Naive thymus-derived CD4-positive, alpha-beta T cell (primary cell): ENCODE measurements at regions not wholly inside any gene's neighbourhood (a gene's known extent, or its start where the extent isn't known, plus 50 kb on each side); places are given as distances from the start of the nearest gene placed in this dataset.
"Not testable (repeated sequence)": the region's sequence is repeated elsewhere in the genome, so short reads cannot be mapped to it uniquely, and the experiment has no call there.

Experiments used
- ATAC-seq: fragments of 150-1000 bp; cut with Tn5 transposase; 2 replicates; pipeline ENCODE4 v1.10.0; 2021; ENCODE audit warnings: mild to moderate bottlenecking, moderate library complexity
- CTCF ChIA-PET: fragments of 350-600 bp; sonication (Branson Sonifier 250); formaldehyde crosslinking; loops from one replicate; lab custom pipeline; 2021; ENCODE audit warnings: antibody characterized with exemption; lab: Charles Lee
- POLR2A ChIA-PET: fragments of 350-600 bp; sonication (Branson Sonifier 250); formaldehyde crosslinking; loops from one replicate; lab custom pipeline; 2021; ENCODE audit warnings: antibody characterized with exemption, inconsistent platforms; lab: Charles Lee
- DNase-seq, 9 donors: peaks; one replicate each; pipeline versions ENCODE4 v3.0.0 to v3.0.0-alpha.2; 2020 to 2022; ENCODE audit warnings: mixed read lengths in 1 of 9
- H3K27ac ChIP-seq: one replicate; pipeline ENCODE4 v1.7.0; 2013; ENCODE audit warnings: mild to moderate bottlenecking, low read depth, low read length, moderate library complexity
- H3K27me3 ChIP-seq, 2 donors: one replicate each; pipeline ENCODE4 v1.7.0; 2013; ENCODE audit warnings: low read length in 2 of 2, mild to moderate bottlenecking in 2 of 2, moderate library complexity in 2 of 2; ENCODE audit not compliant: control insufficient read depth in 2 of 2, insufficient read depth in 2 of 2
- H3K36me3 ChIP-seq, 3 experiments: 1 replicate in 2 of 3; 2 replicates in 1 of 3; pipeline ENCODE4 v1.7.0; 2013; ENCODE audit warnings: low read length in 3 of 3, mild to moderate bottlenecking in 3 of 3, moderate library complexity in 1 of 3; ENCODE audit not compliant: insufficient read depth in 3 of 3, control insufficient read depth in 2 of 3
- H3K4me1 ChIP-seq, 2 donors: one replicate each; pipeline ENCODE4 v1.7.0; 2013; ENCODE audit warnings: low read length in 2 of 2, mild to moderate bottlenecking in 2 of 2, moderate library complexity in 1 of 2; ENCODE audit not compliant: control insufficient read depth in 2 of 2, insufficient read depth in 2 of 2
- H3K4me3 ChIP-seq: 2 replicates; pipeline ENCODE4 v1.7.0; 2013; ENCODE audit warnings: mild to moderate bottlenecking, low read length
- H3K9me3 ChIP-seq, 3 experiments: 1 replicate in 2 of 3; 2 replicates in 1 of 3; pipeline ENCODE4 v1.7.0; 2013; ENCODE audit warnings: low read length in 3 of 3; ENCODE audit not compliant: control insufficient read depth in 2 of 3
- H3K27ac Mint-ChIP-seq, 9 donors: one replicate each; pipeline ENCODE4 v1.8.0; 2020 to 2022; ENCODE audit warnings: mixed read lengths in 9 of 9, mild to moderate bottlenecking in 8 of 9, moderate library complexity in 5 of 9, inconsistent platforms in 2 of 9
- H3K27me3 Mint-ChIP-seq, 5 donors: one replicate each; pipeline ENCODE4 v1.8.0; 2021 to 2022; ENCODE audit warnings: mixed read lengths in 5 of 5, mild to moderate bottlenecking in 1 of 5
- H3K36me3 Mint-ChIP-seq, 5 donors: one replicate each; pipeline ENCODE4 v1.8.0; 2020 to 2022; ENCODE audit warnings: mixed read lengths in 5 of 5, mild to moderate bottlenecking in 3 of 5, inconsistent platforms in 1 of 5
- H3K4me1 Mint-ChIP-seq, 7 donors: one replicate each; pipeline ENCODE4 v1.8.0; 2020 to 2022; ENCODE audit warnings: mixed read lengths in 7 of 7, mild to moderate bottlenecking in 3 of 7, inconsistent platforms in 1 of 7
- H3K4me3 Mint-ChIP-seq, 10 donors: one replicate each; pipeline ENCODE4 v1.8.0; 2020 to 2022; ENCODE audit warnings: mild to moderate bottlenecking in 10 of 10, mixed read lengths in 10 of 10, moderate library complexity in 6 of 10, inconsistent platforms in 2 of 10
- H3K9me3 Mint-ChIP-seq, 11 donors: one replicate each; pipeline ENCODE4 v1.8.0; 2020 to 2022; ENCODE audit warnings: mixed read lengths in 11 of 11, mild to moderate bottlenecking in 4 of 11, inconsistent platforms in 1 of 11, moderate library complexity in 1 of 11
- intact Hi-C, 2 donors: fragments of 100-400 bp; cut with micrococcal nuclease; formaldehyde crosslinking; loops; one replicate each; pipeline ENCODE4 v1.15.1; 2023

DNA sequence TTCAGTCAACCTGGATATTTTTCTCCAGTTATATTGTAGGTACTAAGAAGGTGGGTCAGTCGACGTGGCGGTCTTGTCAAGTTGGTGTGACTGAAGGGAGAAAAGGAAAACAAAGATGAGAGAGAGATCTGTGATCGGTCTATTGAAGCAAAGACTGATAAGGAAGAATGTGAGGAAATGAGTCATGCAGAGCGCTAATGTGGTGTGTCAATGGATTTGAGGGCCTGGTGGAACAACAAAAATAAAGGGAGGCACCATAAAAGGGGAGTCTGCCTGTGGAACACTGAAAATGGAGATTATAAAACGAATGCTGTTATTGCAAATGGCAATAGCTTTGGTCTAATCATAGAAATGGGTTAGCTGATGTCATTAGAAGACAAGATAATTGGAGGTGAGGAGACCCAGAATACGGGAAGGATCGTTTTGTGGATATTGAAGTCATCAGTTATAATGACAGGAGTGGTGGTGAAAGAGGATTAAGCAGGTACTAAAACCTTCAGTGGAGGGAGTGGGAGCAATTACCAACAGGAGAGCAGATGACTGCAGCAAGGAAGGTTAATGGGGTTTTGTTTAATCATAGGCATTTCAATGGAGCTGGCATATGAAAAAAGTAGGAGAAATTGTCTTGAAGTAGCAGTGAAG, 599.1 kb upstream of the FSHR start:
- no peaks in the 10 kb centered on the region for H3K4me1 Mint-ChIP-seq
- Histone ChIP-seq H3K27me3 (no peaks in the 10 kb centered on the region), H3K27ac (no peak overlapping the region), H3K36me3 (no peaks in the 10 kb centered on the region), H3K4me3 (no peak overlapping the region), H3K4me1 (no peaks in the 10 kb centered on the region), H3K9me3 (no peaks in the 10 kb centered on the region)
- no peaks in the 10 kb centered on the region for H3K27me3 Mint-ChIP-seq
- DNase-seq: no peak
- no peak overlapping the region for H3K4me3 Mint-ChIP-seq
- peaks cover 0 to 4% (median 0%) of the 10 kb centered on the region in 11 donors for H3K9me3 Mint-ChIP-seq
- ATAC-seq: no peak
- POLR2A ChIA-PET: no interaction called here
- H3K27ac Mint-ChIP-seq: no peak overlapping the region
- no peaks in the 10 kb centered on the region for H3K36me3 Mint-ChIP-seq
- CTCF ChIA-PET: no interaction called here
- intact Hi-C loops: no loop called here

DNA sequence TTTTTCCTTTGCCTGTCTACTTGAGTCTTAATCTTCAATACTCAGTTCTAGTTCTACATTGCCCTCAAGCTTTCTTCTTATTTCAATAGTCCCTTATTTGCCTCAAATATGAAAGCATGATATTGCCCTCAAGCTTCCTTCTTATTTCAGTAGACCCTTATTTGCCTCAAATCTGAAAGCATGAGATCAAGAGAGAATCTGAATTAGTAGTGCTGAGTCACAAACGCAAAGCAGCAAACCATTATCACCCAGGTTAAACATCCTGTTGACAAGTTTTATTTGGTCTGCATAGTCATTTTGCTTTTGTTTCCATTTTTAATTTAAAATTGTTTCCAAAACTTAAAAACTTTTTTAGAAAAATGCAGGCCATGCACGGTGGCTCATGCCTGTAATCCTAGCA, 583.3 kb upstream of the FSHR start:
- H3K4me1 Mint-ChIP-seq: no peaks in the 10 kb centered on the region
- no peaks in the 10 kb centered on the region for H3K4me1 ChIP-seq
- H3K9me3 Mint-ChIP-seq: peaks cover 0 to 11% (median 5%) of the 10 kb centered on the region in 11 donors
- no peak overlapping the region for H3K27ac Mint-ChIP-seq
- no peaks in the 10 kb centered on the region for H3K36me3 ChIP-seq
- no peak overlapping the region for H3K27ac ChIP-seq
- POLR2A ChIA-PET: no interaction called here
- DNase-seq (no peak), ATAC-seq (no peak)
- no peak overlapping the region for H3K4me3 Mint-ChIP-seq
- no peaks in the 10 kb centered on the region for H3K9me3 ChIP-seq
- no peak overlapping the region for H3K4me3 ChIP-seq
- H3K36me3 Mint-ChIP-seq: peaks cover 0 to 4% (median 0%) of the 10 kb centered on the region in 5 donors
- intact Hi-C loops: no loop called here
- H3K27me3 ChIP-seq: no peaks in the 10 kb centered on the region
- H3K27me3 Mint-ChIP-seq: no peaks in the 10 kb centered on the region
- CTCF ChIA-PET: no interaction called here

DNA sequence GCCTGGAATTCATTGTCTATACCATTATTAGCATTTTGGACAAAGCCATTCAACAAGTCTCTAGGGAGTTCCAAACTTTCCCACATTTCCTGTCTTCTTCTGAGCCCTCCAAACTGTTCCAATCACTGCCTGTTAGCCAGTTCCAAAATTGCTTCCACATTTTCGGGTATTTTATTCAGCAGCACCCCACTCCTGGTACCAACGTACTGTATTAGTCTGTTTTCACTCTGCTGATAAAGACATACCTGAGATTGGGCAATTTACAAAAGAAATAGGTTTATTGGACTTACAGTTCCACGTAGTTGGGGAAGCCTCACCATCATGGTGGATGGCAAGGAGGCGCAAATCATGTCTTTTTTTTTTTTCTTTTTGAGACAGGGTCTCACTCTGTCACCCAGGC, 578.6 kb upstream of the FSHR start:
- H3K4me1 ChIP-seq, H3K4me3 ChIP-seq, H3K27ac ChIP-seq, CTCF ChIA-PET, H3K9me3 ChIP-seq, H3K36me3 ChIP-seq, ATAC-seq, H3K4me1 Mint-ChIP-seq, H3K36me3 Mint-ChIP-seq, DNase-seq, H3K27me3 Mint-ChIP-seq, POLR2A ChIA-PET, H3K4me3 Mint-ChIP-seq, H3K27me3 ChIP-seq, H3K27ac Mint-ChIP-seq, intact Hi-C loops: not testable (repeated sequence)
- peaks cover 0 to 16% (median 6%) of the 10 kb centered on the region in 11 donors for H3K9me3 Mint-ChIP-seq

DNA sequence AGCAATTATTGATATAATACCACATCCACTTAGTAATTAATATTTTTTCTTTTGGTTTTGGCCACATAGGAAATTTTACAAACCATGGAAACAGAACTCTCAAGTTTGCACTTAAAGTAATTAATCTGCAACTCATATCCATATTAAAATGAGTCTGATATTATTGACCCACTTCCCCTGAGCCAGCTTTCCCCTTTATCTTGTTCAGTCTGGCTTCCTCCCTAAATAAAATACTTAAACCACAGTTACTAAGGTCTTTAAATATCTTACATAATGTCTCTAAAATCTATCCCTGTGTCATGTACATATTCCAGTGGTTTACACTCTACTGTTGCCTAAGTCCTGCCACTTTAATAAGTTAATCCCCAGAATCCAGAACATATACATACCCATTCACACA, 564.9 kb upstream of the FSHR start:
- H3K4me1 Mint-ChIP-seq: no peaks in the 10 kb centered on the region
- H3K27ac Mint-ChIP-seq: no peak overlapping the region
- no peaks in the 10 kb centered on the region for H3K36me3 Mint-ChIP-seq

DNA sequence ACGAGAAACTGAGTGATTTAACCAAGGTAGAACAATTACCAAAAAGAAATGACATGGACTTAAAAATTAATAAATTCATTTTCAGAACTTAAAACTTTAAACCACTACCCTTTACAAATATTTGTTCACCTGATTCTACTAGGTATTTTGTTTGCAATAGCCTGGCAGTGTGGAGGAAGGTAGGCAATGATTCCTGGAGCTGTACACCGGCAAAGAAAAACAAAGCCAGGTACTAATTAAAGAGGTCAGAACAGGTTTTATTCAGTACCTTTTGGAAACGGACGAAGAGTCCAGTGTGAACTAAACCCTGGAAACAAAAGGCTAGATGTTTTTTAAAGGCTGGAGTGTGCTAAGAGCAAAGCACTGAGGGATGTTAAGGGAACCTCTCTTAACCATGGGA, 561.3 kb upstream of the FSHR start:
- no peaks in the 10 kb centered on the region for H3K4me1 ChIP-seq
- Mint-ChIP-seq H3K9me3 (peaks cover 0 to 7% (median 0%) of the 10 kb centered on the region in 11 donors), H3K4me3 (no peak overlapping the region), H3K4me1 (no peaks in the 10 kb centered on the region), H3K27me3 (no peaks in the 10 kb centered on the region), H3K27ac (no peak overlapping the region), H3K36me3 (no peaks in the 10 kb centered on the region)
- no peaks in the 10 kb centered on the region for H3K27me3 ChIP-seq
- no peak overlapping the region for H3K27ac ChIP-seq
- POLR2A ChIA-PET: no interaction called here
- no peaks in the 10 kb centered on the region for H3K9me3 ChIP-seq
- ATAC-seq: no peak
- DNase-seq: no peak
- H3K4me3 ChIP-seq: no peak overlapping the region
- CTCF ChIA-PET: no interaction called here
- no peaks in the 10 kb centered on the region for H3K36me3 ChIP-seq
- intact Hi-C loops: no loop called here

More for the DNA sequence above, 564.9 kb upstream of the FSHR start:
- Histone ChIP-seq H3K4me1 (no peaks in the 10 kb centered on the region), H3K36me3 (no peaks in the 10 kb centered on the region), H3K4me3 (no peak overlapping the region), H3K9me3 (no peaks in the 10 kb centered on the region), H3K27ac (no peak overlapping the region), H3K27me3 (no peaks in the 10 kb centered on the region)
- ATAC-seq (no peak), DNase-seq (no peak)
- POLR2A ChIA-PET: no interaction called here
- H3K9me3 Mint-ChIP-seq: no peaks in the 10 kb centered on the region
- intact Hi-C loops: no loop called here
- no peaks in the 10 kb centered on the region for H3K27me3 Mint-ChIP-seq
- no peak overlapping the region for H3K4me3 Mint-ChIP-seq
- CTCF ChIA-PET: no interaction called here

DNA sequence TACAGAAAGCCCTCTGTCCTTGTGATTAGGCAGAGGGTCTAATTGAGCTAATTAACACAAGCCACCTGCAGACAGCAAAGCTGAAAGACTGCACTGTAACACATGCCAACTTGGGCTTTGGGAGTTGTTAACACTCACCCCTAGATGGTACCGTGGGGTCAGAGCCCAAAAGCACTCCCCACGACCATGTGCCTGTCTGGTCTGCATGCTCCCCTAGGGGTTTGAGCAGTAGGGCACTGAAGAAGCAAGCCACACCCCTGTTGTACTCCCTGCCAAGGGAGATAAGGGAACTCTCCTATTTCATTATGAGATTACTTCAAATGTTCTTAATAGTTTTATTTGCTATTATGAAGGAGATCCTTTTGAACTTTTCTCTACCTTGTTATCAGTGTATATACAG, 560.1 kb upstream of the FSHR start:
- Histone ChIP-seq H3K27ac (no peak overlapping the region), H3K4me1 (no peaks in the 10 kb centered on the region), H3K27me3 (no peaks in the 10 kb centered on the region), H3K9me3 (no peaks in the 10 kb centered on the region), H3K36me3 (no peaks in the 10 kb centered on the region), H3K4me3 (no peak overlapping the region)
- Mint-ChIP-seq H3K4me1 (no peaks in the 10 kb centered on the region), H3K4me3 (no peak overlapping the region), H3K36me3 (no peaks in the 10 kb centered on the region), H3K9me3 (peaks cover 0 to 8% (median 0%) of the 10 kb centered on the region in 11 donors), H3K27ac (no peak overlapping the region), H3K27me3 (no peaks in the 10 kb centered on the region)
- CTCF ChIA-PET: no interaction called here
- no peak for ATAC-seq
- intact Hi-C loops: no loop called here
- DNase-seq: no peak
- POLR2A ChIA-PET: no interaction called here

DNA sequence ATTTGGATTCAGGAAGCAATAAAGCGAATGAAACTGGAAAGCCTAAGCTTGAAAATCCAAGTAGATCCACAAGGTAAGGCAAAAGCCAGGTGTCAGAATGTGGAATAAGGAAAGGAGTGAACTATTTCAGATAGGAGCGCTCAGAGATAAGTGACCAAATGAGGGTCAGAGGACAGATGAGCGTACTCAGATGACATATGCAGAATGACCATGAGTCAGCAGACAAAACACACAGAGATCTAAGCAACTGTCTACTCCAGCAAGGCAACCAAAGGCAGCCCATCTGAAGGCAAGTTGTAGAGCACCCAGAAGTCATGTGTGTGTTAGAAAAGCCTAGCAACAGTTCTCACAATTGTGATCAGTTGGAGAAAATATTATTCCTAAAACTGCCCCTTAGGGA, 548.4 kb upstream of the FSHR start:
- H3K4me1 ChIP-seq: no peaks in the 10 kb centered on the region
- H3K9me3 ChIP-seq: no peaks in the 10 kb centered on the region
- ChIA-PET CTCF (no interaction called here), POLR2A (no interaction called here)
- Mint-ChIP-seq H3K4me1 (no peaks in the 10 kb centered on the region), H3K4me3 (no peak overlapping the region), H3K36me3 (no peaks in the 10 kb centered on the region), H3K9me3 (peaks cover 0 to 11% (median 0%) of the 10 kb centered on the region in 11 donors), H3K27ac (no peak overlapping the region), H3K27me3 (no peaks in the 10 kb centered on the region)
- H3K36me3 ChIP-seq: no peaks in the 10 kb centered on the region
- H3K27ac ChIP-seq: no peak overlapping the region
- intact Hi-C loops: no loop called here
- no peaks in the 10 kb centered on the region for H3K27me3 ChIP-seq
- H3K4me3 ChIP-seq: no peak overlapping the region
- DNase-seq: no peak
- no peak for ATAC-seq
